Glomerular visceral epithelial cell (primary cell): ENCODE measurements at regions not wholly inside any gene's neighbourhood (a gene's known extent, or its start where the extent isn't known, plus 50 kb on each side); places are given as distances from the start of the nearest gene placed in this dataset.

Experiments used
- DNase-seq: peaks from one replicate; pipeline ENCODE4 v3.0.0-alpha.2; 2016; ENCODE audit errors: extremely low spot score

- DNase-seq, result no peak
Observed at GRCh38 chr7:117929237-117929636, 56.0 kb upstream of the CTTNBP2 start.

- DNase-seq, result no peak
Observed at GRCh38 chr7:117931314-117931713, 58.1 kb upstream of the CTTNBP2 start.

GRCh38 chr7:117937049-117937752, 64.0 kb upstream of the CTTNBP2 start:
- no peak for DNase-seq

- DNase-seq, result no peak
Observed at GRCh38 chr7:117937753-117938483, 64.7 kb upstream of the CTTNBP2 start.

- no peak for DNase-seq
Observed at GRCh38 chr7:117941138-117941810, 68.0 kb upstream of the CTTNBP2 start.

GRCh38 chr7:117942780-117943179, 69.5 kb upstream of the CTTNBP2 start:
- DNase-seq, result no peak

GRCh38 chr7:117944886-117945285, 71.6 kb upstream of the CTTNBP2 start:
- no peak for DNase-seq

GRCh38 chr7:117946151-117946633, 73.0 kb upstream of the CTTNBP2 start:
- DNase-seq, result no peak

GRCh38 chr7:117949232-117949631, 76.0 kb upstream of the CTTNBP2 start:
- peak; percentile 12 for DNase-seq

GRCh38 chr7:117950601-117951260, 77.5 kb upstream of the CTTNBP2 start:
- DNase-seq, result no peak

GRCh38 chr7:117951285-117951684, 78.0 kb upstream of the CTTNBP2 start:
- DNase-seq, result peak; percentile 18

- DNase-seq, result no peak
Observed at GRCh38 chr7:117951691-117952280, 78.5 kb upstream of the CTTNBP2 start.

GRCh38 chr7:117955046-117955445, 81.8 kb upstream of the CTTNBP2 start:
- no peak for DNase-seq

GRCh38 chr7:117960351-117960750, 87.1 kb upstream of the CTTNBP2 start:
- DNase-seq, result no peak

- no peak for DNase-seq
Observed at GRCh38 chr7:117961235-117961634, 88.0 kb upstream of the CTTNBP2 start.

GRCh38 chr7:117962366-117962994, 89.2 kb upstream of the CTTNBP2 start:
- no peak for DNase-seq

- no peak for DNase-seq
Observed at GRCh38 chr7:117963264-117964197, 90.3 kb upstream of the CTTNBP2 start.

- peak; percentile 27 for DNase-seq
Observed at GRCh38 chr7:117970801-117971200, 97.6 kb upstream of the CTTNBP2 start.

- DNase-seq, result no peak
Observed at GRCh38 chr7:117971556-117972244, 98.5 kb upstream of the CTTNBP2 start.
